ENCODE measurements at regions not wholly inside any gene's neighbourhood (a gene's known extent, or its start where the extent isn't known, plus 50 kb on each side); places are given as distances from the start of the nearest gene placed in this dataset.

GRCh38 chrY:17038439-17038838, 841.6 kb downstream of the CDY2B start:
- no peak for TF ChIP-seq SP1 (IDR thresholded peaks at IDR 0.05)
- TF ChIP-seq CTCF (IDR thresholded peaks at IDR 0.05; ENCODE audit: low read depth, low read length, missing input control) = no peak
- no peak for TF ChIP-seq MAX (IDR thresholded peaks at IDR 0.05)
- TF ChIP-seq NR2F2 (IDR thresholded peaks at IDR 0.05) = no peak
- TF ChIP-seq RAD21 (IDR thresholded peaks at IDR 0.05) = no peak
- TF ChIP-seq YY1 (IDR thresholded peaks at IDR 0.05) = no peak
- TF ChIP-seq TAF1 (conservative IDR thresholded peaks at IDR 0.05) = no peak
- TF ChIP-seq ZBTB33 (IDR thresholded peaks at IDR 0.05) = no peak
- TF ChIP-seq REST (IDR thresholded peaks at IDR 0.05) = no peak
- TF ChIP-seq RXRA (IDR thresholded peaks at IDR 0.05) = no peak
- no peak for TF ChIP-seq JUND (IDR thresholded peaks at IDR 0.05)
- TF ChIP-seq GABPA (IDR thresholded peaks at IDR 0.05 in 1 of 2, conservative IDR thresholded peaks at IDR 0.05 in 1 of 2) = no peak
- TF ChIP-seq HNF4A (conservative IDR thresholded peaks at IDR 0.05) = no peak

All from liver (tissue), 3 donors.